ENCODE measurements at regions not wholly inside any gene's neighbourhood (a gene's known extent, or its start where the extent isn't known, plus 50 kb on each side); places are given as distances from the start of the nearest gene placed in this dataset.

DNA sequence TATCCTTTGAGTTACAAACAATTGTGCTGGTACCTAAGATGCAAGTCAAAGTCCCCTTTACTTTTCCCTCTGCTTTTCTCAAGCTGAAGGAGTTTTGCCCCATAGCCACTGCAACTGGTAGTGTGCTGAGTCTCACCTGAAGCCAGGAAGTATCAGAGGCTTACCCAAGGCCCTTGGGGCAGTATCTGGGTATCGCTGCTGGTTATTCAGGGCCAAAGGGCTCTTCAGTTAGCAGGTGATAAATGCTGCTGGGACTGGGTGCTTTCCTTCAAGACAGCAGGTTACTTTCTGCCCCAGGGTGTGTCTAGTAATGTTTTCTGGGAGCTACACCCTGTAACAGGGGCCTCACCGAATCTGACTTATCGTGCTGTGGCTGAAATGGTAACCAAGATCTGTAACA, 90.4 kb upstream of the SLC6A14 start:
- H3K4me1 ChIP-seq (ENCODE audit: control insufficient read depth in 1 of 2, insufficient read depth in 2 of 2, low read length in 2 of 2): no peaks in the 10 kb centered on the region
- H3K9me3 Mint-ChIP-seq: peaks cover 0 to 8% (median 0%) of the 10 kb centered on the region in 7 donors
- WGBS (ENCODE audit: insufficient coverage): no CpG with 5 or more reads among the region's 3 CpGs
- no peak overlapping the region for H2AFZ ChIP-seq (ENCODE audit: insufficient read depth, low read depth, low read length, poor library complexity, severe bottlenecking)
- no peak overlapping the region for H3K27ac Mint-ChIP-seq
- H3K27me3 Mint-ChIP-seq (ENCODE audit: low read depth in 3 of 3): peaks cover 0 to 6% (median 5%) of the 10 kb centered on the region in 3 donors
- H3K4me3 ChIP-seq (replicated peaks in 1 of 3; ENCODE audit: low read depth in 2 of 3, low read length in 3 of 3): no peak overlapping the region
- H4K20me1 ChIP-seq (ENCODE audit: insufficient read depth, low read length): no peaks in the 10 kb centered on the region
- no peak for DNase-seq
- H3K9ac ChIP-seq (ENCODE audit: insufficient read depth, low read length, poor library complexity, severe bottlenecking): no peak overlapping the region
- no peak overlapping the region for H3K4me2 ChIP-seq (replicated peaks; ENCODE audit: extremely low read depth, low read length, poor library complexity, severe bottlenecking)
- H3K4me3 Mint-ChIP-seq: no peak overlapping the region
- intact Hi-C loops (cut with micrococcal nuclease): no loop called here
- no peak for TF ChIP-seq CTCF (IDR thresholded peaks at IDR 0.05)
- H3K36me3 ChIP-seq (replicated peaks in 1 of 2; ENCODE audit: control insufficient read depth in 1 of 2, insufficient read depth in 2 of 2, low read length in 2 of 2): no peaks in the 10 kb centered on the region
- no peaks in the 10 kb centered on the region for H3K9me3 ChIP-seq (replicated peaks in 1 of 2; ENCODE audit: control insufficient read depth in 1 of 2, insufficient read depth in 1 of 2, low read length in 2 of 2)
- H3K4me1 Mint-ChIP-seq: no peaks in the 10 kb centered on the region
- H3K79me2 ChIP-seq (ENCODE audit: insufficient read depth, low read length): no peaks in the 10 kb centered on the region
- no peaks in the 10 kb centered on the region for H3K27me3 ChIP-seq (ENCODE audit: control insufficient read depth in 2 of 2, insufficient read depth in 2 of 2, low read length in 2 of 2)
- H3K36me3 Mint-ChIP-seq: no peaks in the 10 kb centered on the region
- no peak overlapping the region for H3K27ac ChIP-seq (ENCODE audit: low read depth in 1 of 2, low read length in 2 of 2)

DNA sequence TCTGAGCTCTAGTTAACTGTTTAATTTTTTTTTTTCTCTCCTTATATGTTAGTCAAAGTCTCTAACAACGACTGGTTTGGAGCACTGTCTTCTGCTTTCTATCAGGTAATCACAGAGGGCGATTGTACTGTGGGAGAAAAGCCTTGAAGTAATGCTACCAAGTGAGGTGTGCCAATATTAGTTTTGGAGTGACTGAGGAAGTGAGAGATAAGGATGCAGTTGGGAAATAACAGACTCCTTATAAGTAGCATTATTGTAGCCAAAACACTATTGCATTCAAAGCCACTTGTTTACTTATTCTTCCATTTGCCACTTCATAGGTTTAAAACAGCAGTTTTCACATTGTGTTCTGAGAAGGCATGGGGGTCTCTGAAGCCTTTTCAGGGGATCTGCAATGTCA, 79.1 kb upstream of the SLC6A14 start:
- Mint-ChIP-seq H3K27me3 (ENCODE audit: low read depth in 3 of 3) (no peaks in the 10 kb centered on the region), H3K4me1 (no peaks in the 10 kb centered on the region), H3K9me3 (peaks cover 0 to 3% (median 0%) of the 10 kb centered on the region in 7 donors), H3K36me3 (no peaks in the 10 kb centered on the region), H3K27ac (no peak overlapping the region), H3K4me3 (no peak overlapping the region)
- no peak for TF ChIP-seq CTCF (IDR thresholded peaks at IDR 0.05)
- H3K36me3 ChIP-seq (replicated peaks in 1 of 2; ENCODE audit: control insufficient read depth in 1 of 2, insufficient read depth in 2 of 2, low read length in 2 of 2): no peaks in the 10 kb centered on the region
- H3K79me2 ChIP-seq (ENCODE audit: insufficient read depth, low read length): no peaks in the 10 kb centered on the region
- H3K4me1 ChIP-seq (ENCODE audit: control insufficient read depth in 1 of 2, insufficient read depth in 2 of 2, low read length in 2 of 2): no peaks in the 10 kb centered on the region
- H3K27ac ChIP-seq (ENCODE audit: low read depth in 1 of 2, low read length in 2 of 2): no peak overlapping the region
- no peaks in the 10 kb centered on the region for H3K27me3 ChIP-seq (ENCODE audit: control insufficient read depth in 2 of 2, insufficient read depth in 2 of 2, low read length in 2 of 2)
- H4K20me1 ChIP-seq (ENCODE audit: insufficient read depth, low read length): no peaks in the 10 kb centered on the region
- H3K9ac ChIP-seq (ENCODE audit: insufficient read depth, low read length, poor library complexity, severe bottlenecking): no peak overlapping the region
- intact Hi-C loops (cut with micrococcal nuclease): no loop called here
- no peak overlapping the region for H2AFZ ChIP-seq (ENCODE audit: insufficient read depth, low read depth, low read length, poor library complexity, severe bottlenecking)
- no CpG with 5 or more reads among the region's 2 CpGs for WGBS (ENCODE audit: insufficient coverage)
- no peak for DNase-seq
- no peaks in the 10 kb centered on the region for H3K9me3 ChIP-seq (replicated peaks in 1 of 2; ENCODE audit: control insufficient read depth in 1 of 2, insufficient read depth in 1 of 2, low read length in 2 of 2)
- no peak overlapping the region for H3K4me2 ChIP-seq (replicated peaks; ENCODE audit: extremely low read depth, low read length, poor library complexity, severe bottlenecking)
- H3K4me3 ChIP-seq (replicated peaks in 1 of 3; ENCODE audit: low read depth in 2 of 3, low read length in 3 of 3): no peak overlapping the region

Data from CD14-positive monocyte (primary cell).